Fibroblast of lung (primary cell): ENCODE measurements at regions not wholly inside any gene's neighbourhood (a gene's known extent, or its start where the extent isn't known, plus 50 kb on each side); places are given as distances from the start of the nearest gene placed in this dataset.
"Not testable (repeated sequence)": the region's sequence is repeated elsewhere in the genome, so short reads cannot be mapped to it uniquely, and the experiment has no call there.

Experiments used
- DNase-seq, 2 donors: peaks; one replicate each; pipeline versions ENCODE4 v3.0.0 to v3.0.0-alpha.2; 2010; ENCODE audit warnings: low read depth in 2 of 2
- H2AFZ ChIP-seq: 2 replicates; pipeline ENCODE4 v1.5.1; 2012; ENCODE audit warnings: low read length, control low read depth, inconsistent platforms
- H3K27ac ChIP-seq: 2 replicates; pipeline ENCODE4 v1.5.1; 2011; ENCODE audit warnings: low read length, control low read depth; ENCODE audit not compliant: insufficient read depth
- H3K27me3 ChIP-seq: 2 replicates; pipeline ENCODE4 v1.5.1; 2011; ENCODE audit warnings: mild to moderate bottlenecking, low read length; ENCODE audit not compliant: control insufficient read depth, insufficient read depth
- H3K36me3 ChIP-seq: 2 replicates; pipeline ENCODE4 v1.5.1; 2011; ENCODE audit warnings: low read length; ENCODE audit not compliant: control insufficient read depth, insufficient read depth
- H3K4me1 ChIP-seq: 2 replicates; pipeline ENCODE4 v1.5.1; 2011; ENCODE audit warnings: low read length; ENCODE audit not compliant: control insufficient read depth, insufficient read depth; ENCODE audit errors: extremely low read depth
- H3K4me2 ChIP-seq: 2 replicates; pipeline ENCODE4 v1.5.1; 2011; ENCODE audit warnings: low read length, control low read depth; ENCODE audit not compliant: insufficient read depth; ENCODE audit errors: extremely low read depth
- H3K4me3 ChIP-seq, 4 experiments: fragments of 200-600 bp in 1 of 4; sonication (generic) in 1 of 4; replicated peaks in 1 of 4; 2 replicates each; pipeline ENCODE4 v1.5.1; 2011 to 2016; ENCODE audit warnings: low read length in 4 of 4, low read depth in 3 of 4, mild to moderate bottlenecking in 3 of 4, control low read depth in 2 of 4, inconsistent platforms in 1 of 4, mixed read lengths in 1 of 4; ENCODE audit not compliant: insufficient read depth in 1 of 4; ENCODE audit errors: control extremely low read depth in 1 of 4
- H3K79me2 ChIP-seq: 2 replicates; pipeline ENCODE4 v1.5.1; 2012; ENCODE audit warnings: mild to moderate bottlenecking, low read length, inconsistent platforms; ENCODE audit not compliant: control insufficient read depth, insufficient read depth
- H3K9ac ChIP-seq: 2 replicates; pipeline ENCODE4 v1.5.1; 2011; ENCODE audit warnings: mild to moderate bottlenecking, low read length, control low read depth; ENCODE audit not compliant: insufficient read depth
- H3K9me3 ChIP-seq: 2 replicates; pipeline ENCODE4 v1.5.1; 2012; ENCODE audit warnings: low read depth, low read length; ENCODE audit not compliant: control insufficient read depth, insufficient read depth
- H4K20me1 ChIP-seq: 2 replicates; pipeline ENCODE4 v1.5.1; 2011; ENCODE audit warnings: low read length; ENCODE audit not compliant: control insufficient read depth, insufficient read depth; ENCODE audit errors: extremely low read depth
- EZH2 ChIP-seq: IDR thresholded peaks from 2 replicates; pipeline ENCODE4 v1.5.1; 2012; ENCODE audit warnings: low read length, control low read depth, mild to moderate bottlenecking; ENCODE audit errors: missing control alignments
- TF ChIP-seq, protein P1 (sequence below), 2 donors: IDR thresholded peaks in 1 of 2; conservative IDR thresholded peaks in 1 of 2; 1 replicate in 1 of 2; 2 replicates in 1 of 2; pipeline ENCODE4 v1.5.1; 2011 to 2012; ENCODE audit warnings: low read length in 2 of 2, control low read depth in 1 of 2, inconsistent platforms in 1 of 2, low read depth in 1 of 2, mild to moderate bottlenecking in 1 of 2

DNA sequence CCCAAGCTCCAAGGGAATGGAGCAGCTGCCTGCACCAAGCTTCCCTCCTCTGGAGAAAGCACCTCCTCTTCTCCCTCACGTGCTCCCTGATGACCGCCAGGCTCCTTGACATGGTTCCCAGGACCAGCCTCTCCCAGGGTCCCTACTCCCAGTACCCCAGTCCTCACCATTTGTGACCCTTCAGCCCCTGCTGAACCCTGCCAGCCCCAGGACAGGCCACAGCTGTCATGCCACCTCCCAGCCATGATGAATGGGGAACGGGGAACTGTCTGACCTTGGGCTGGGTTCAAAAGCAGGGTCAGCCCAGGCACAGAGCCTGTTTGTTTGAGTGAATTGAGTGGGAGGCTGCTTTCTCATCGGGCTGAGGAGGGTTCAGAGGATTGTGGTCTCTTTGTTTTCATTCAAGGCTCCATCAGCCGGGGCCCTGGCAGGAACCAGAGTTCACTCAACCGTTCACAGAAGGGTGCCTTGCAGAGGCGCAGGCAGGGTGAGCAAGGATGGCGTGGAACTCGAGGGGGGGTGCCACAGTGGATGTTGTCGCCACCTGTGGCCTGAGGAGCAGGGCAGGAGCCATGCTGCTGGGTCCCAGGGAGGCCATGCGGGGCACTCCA, 344.5 kb upstream of the SFSWAP start:
- no peaks in the 10 kb centered on the region for H3K9me3 ChIP-seq
- H4K20me1 ChIP-seq, result no peaks in the 10 kb centered on the region
- TF ChIP-seq, protein P1, sequence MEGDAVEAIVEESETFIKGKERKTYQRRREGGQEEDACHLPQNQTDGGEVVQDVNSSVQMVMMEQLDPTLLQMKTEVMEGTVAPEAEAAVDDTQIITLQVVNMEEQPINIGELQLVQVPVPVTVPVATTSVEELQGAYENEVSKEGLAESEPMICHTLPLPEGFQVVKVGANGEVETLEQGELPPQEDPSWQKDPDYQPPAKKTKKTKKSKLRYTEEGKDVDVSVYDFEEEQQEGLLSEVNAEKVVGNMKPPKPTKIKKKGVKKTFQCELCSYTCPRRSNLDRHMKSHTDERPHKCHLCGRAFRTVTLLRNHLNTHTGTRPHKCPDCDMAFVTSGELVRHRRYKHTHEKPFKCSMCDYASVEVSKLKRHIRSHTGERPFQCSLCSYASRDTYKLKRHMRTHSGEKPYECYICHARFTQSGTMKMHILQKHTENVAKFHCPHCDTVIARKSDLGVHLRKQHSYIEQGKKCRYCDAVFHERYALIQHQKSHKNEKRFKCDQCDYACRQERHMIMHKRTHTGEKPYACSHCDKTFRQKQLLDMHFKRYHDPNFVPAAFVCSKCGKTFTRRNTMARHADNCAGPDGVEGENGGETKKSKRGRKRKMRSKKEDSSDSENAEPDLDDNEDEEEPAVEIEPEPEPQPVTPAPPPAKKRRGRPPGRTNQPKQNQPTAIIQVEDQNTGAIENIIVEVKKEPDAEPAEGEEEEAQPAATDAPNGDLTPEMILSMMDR (conservative IDR thresholded peaks at IDR 0.05 in 1 of 2, IDR thresholded peaks at IDR 0.05 in 1 of 2; ENCODE audit: low read depth in 1 of 2, low read length in 2 of 2), result no peak
- TF ChIP-seq EZH2, result no peak
- H2AFZ ChIP-seq, result no peak overlapping the region
- no peaks in the 10 kb centered on the region for H3K4me1 ChIP-seq
- no peak for DNase-seq
- no peaks in the 10 kb centered on the region for H3K27me3 ChIP-seq
- H3K4me2 ChIP-seq, result no peak overlapping the region
- H3K79me2 ChIP-seq, result no peaks in the 10 kb centered on the region
- no peak overlapping the region for H3K9ac ChIP-seq
- H3K4me3 ChIP-seq, result no peak overlapping the region
- H3K27ac ChIP-seq, result no peak overlapping the region
- H3K36me3 ChIP-seq, result no peaks in the 10 kb centered on the region

DNA sequence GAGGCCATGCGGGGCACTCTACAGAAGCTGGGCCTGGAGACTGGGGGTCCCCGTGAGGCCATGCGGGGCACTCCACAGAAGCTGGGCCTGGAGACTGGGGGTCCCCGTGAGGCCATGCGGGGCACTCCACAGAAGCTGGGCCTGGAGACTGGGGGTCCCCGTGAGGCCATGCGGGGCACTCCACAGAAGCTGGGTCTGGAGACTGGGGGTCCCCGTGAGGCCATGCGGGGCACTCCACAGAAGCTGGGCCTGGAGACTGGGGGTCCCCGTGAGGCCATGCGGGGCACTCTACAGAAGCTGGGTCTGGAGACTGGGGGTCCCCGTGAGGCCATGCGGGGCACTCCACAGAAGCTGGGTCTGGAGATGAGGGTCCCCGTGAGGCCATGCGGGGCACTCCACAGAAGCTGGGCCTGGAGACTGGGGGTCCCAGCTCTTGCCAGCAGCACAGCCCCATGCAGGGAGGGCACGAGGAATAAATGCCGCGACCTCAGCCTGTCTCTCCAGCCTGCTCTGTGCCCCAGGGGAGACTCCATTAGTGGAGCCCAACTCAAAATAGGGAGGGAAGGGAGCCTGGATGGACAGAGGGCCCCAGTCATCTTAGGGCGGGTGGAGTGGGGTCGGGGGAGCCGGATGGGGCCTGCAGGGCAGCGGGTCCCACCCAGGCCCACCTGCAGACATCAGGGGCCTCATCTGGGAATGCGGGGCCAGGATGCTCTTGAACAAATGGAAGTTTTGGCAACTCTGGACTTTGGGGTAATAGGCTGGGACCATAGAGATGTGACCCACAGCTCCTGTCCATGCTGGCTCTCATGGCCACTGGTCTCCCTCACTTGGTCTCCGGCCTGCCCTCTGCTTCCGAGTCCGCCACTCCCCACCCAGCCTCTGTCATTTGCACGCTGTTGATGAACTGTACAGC, 343.6 kb upstream of the SFSWAP start:
- H3K9me3 ChIP-seq, H3K4me3 ChIP-seq, H3K4me2 ChIP-seq, H3K9ac ChIP-seq, H2AFZ ChIP-seq, H3K36me3 ChIP-seq, H3K27me3 ChIP-seq, H3K27ac ChIP-seq, DNase-seq, H3K79me2 ChIP-seq, H4K20me1 ChIP-seq, H3K4me1 ChIP-seq: not testable (repeated sequence)

DNA sequence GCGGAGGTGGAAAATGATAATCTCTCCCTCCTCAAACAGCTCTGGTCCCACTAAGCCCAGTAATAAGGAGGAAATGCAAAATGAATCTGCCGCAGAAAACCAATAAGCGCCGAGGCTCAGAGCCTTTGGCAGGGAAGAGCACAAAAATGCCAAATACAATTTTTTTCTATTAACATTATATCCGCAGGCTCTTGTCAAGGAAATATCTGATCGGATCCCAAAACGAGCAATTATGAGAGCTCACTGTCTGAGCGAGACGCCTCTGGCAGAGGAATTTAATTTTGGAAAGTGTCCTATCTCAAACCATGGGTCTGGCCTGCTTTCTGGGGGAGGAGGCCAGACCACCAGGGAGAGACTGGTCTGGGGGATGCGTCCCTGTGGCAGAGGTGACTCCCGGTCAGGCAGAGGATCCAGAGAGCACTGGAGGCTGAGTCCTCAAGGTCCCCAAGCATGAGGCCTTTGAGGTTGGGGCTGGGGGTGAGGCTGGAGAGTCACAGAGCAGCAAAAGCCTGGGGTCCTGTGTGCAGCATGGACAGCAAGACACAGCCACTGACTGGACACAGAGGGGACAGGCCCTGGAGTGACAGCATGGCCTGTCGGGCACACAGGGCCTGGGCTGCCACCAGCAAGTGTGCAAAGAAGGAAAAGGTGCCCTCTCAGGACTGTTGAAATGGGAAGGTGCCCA, 342.8 kb upstream of the SFSWAP start:
- H3K27ac ChIP-seq, result no peak overlapping the region
- H3K4me2 ChIP-seq, result no peak overlapping the region
- no peaks in the 10 kb centered on the region for H3K79me2 ChIP-seq
- H2AFZ ChIP-seq, result no peak overlapping the region
- no peak overlapping the region for H3K4me3 ChIP-seq
- H3K9ac ChIP-seq, result no peak overlapping the region
- H3K9me3 ChIP-seq, result no peaks in the 10 kb centered on the region
- H3K36me3 ChIP-seq, result no peaks in the 10 kb centered on the region
- no peak for DNase-seq
- H3K4me1 ChIP-seq, result no peaks in the 10 kb centered on the region
- TF ChIP-seq, protein P1 (conservative IDR thresholded peaks at IDR 0.05 in 1 of 2, IDR thresholded peaks at IDR 0.05 in 1 of 2; ENCODE audit: low read depth in 1 of 2, low read length in 2 of 2), result no peak
- TF ChIP-seq EZH2, result no peak
- no peaks in the 10 kb centered on the region for H3K27me3 ChIP-seq
- no peaks in the 10 kb centered on the region for H4K20me1 ChIP-seq
